WTC11 (cell line): ENCODE measurements at regions not wholly inside any gene's neighbourhood (a gene's known extent, or its start where the extent isn't known, plus 50 kb on each side); places are given as distances from the start of the nearest gene placed in this dataset.
A peak's percentile ranks its signal among the peaks of the same experiment; 100 is the strongest.

ENCODE experiments used
- ATAC-seq: fragments of 200-7000 bp; cut with Tn5 transposase; 2 replicates; pipeline ENCODE4 v1.10.0; 2021; ENCODE audit warnings: mild to moderate bottlenecking, moderate library complexity
- CTCF ChIA-PET: fragments of 300-600 bp; sonication (Branson Sonifier 250); formaldehyde crosslinking; loops from one replicate; lab custom pipeline; 2021; ENCODE audit warnings: antibody characterized with exemption; lab: Charles Lee
- POLR2A ChIA-PET: fragments of 350-600 bp; sonication (Branson Sonifier 250); formaldehyde crosslinking; loops from one replicate; lab custom pipeline; 2021; ENCODE audit warnings: antibody characterized with exemption; lab: Charles Lee
- DNase-seq: peaks from one replicate; pipeline ENCODE4 v3.0.0; 2021; ENCODE audit warnings: low spot score
- H3K27ac Mint-ChIP-seq: 2 replicates; pipeline ENCODE4 v1.8.0; 2021; ENCODE audit warnings: mixed read lengths
- H3K27me3 Mint-ChIP-seq: 2 replicates; pipeline ENCODE4 v1.8.0; 2021; ENCODE audit warnings: low read depth, mild to moderate bottlenecking, moderate library complexity, mixed read lengths
- H3K36me3 Mint-ChIP-seq: 2 replicates; pipeline ENCODE4 v1.8.0; 2021; ENCODE audit warnings: mixed read lengths
- H3K4me1 Mint-ChIP-seq: 2 replicates; pipeline ENCODE4 v1.8.0; 2022; ENCODE audit warnings: mixed read lengths
- H3K4me3 Mint-ChIP-seq: 2 replicates; pipeline ENCODE4 v1.8.0; 2021; ENCODE audit warnings: mild to moderate bottlenecking, moderate library complexity, mixed read lengths
- H3K9me3 Mint-ChIP-seq: 2 replicates; pipeline ENCODE4 v1.8.0; 2021; ENCODE audit warnings: mixed read lengths
- CBFB ChIP-seq: sonication (generic); formaldehyde crosslinking; IDR thresholded peaks from 2 replicates; pipeline ENCODE4 v1.8.1; 2022; ENCODE audit warnings: mild to moderate bottlenecking, low read depth, missing genetic modification reagents
- CTCF ChIP-seq: fragments of 200-600 bp; IDR thresholded peaks from 2 replicates; pipeline ENCODE4 v1.8.0; 2022; ENCODE audit warnings: antibody characterized with exemption
- ERG ChIP-seq: fragments of 250-450 bp; sonication (Bioruptor Pico); IDR thresholded peaks from 2 replicates; pipeline ENCODE4 v1.8.0; 2021; ENCODE audit warnings: mild to moderate bottlenecking
- ESRRA ChIP-seq: sonication (generic); formaldehyde crosslinking; IDR thresholded peaks from 2 replicates; pipeline ENCODE4 v1.8.1; 2022; ENCODE audit warnings: mild to moderate bottlenecking, missing genetic modification reagents, borderline replicate concordance
- FOXP4 ChIP-seq: sonication (generic); formaldehyde crosslinking; IDR thresholded peaks from 2 replicates; pipeline ENCODE4 v1.8.0; 2022; ENCODE audit warnings: mild to moderate bottlenecking, missing genetic modification reagents
- GABPB1 ChIP-seq: sonication (generic); formaldehyde crosslinking; IDR thresholded peaks from 2 replicates; pipeline ENCODE4 v1.8.1; 2023; ENCODE audit warnings: mild to moderate bottlenecking, missing genetic modification reagents
- MYBL2 ChIP-seq: sonication (generic); formaldehyde crosslinking; IDR thresholded peaks from 2 replicates; pipeline ENCODE4 v1.8.1; 2023; ENCODE audit warnings: mild to moderate bottlenecking, moderate library complexity, missing genetic modification reagents
- NFE2L1 ChIP-seq: sonication (generic); formaldehyde crosslinking; IDR thresholded peaks from 2 replicates; pipeline ENCODE4 v1.8.1; 2023; ENCODE audit warnings: missing genetic modification reagents
- NR1H2 ChIP-seq: sonication (generic); formaldehyde crosslinking; IDR thresholded peaks from 2 replicates; pipeline ENCODE4 v1.9.0; 2021; ENCODE audit warnings: mild to moderate bottlenecking, moderate library complexity, missing genetic modification reagents
- PREB ChIP-seq: sonication (generic); formaldehyde crosslinking; IDR thresholded peaks from 2 replicates; pipeline ENCODE4 v1.8.1; 2022; ENCODE audit warnings: mild to moderate bottlenecking, missing genetic modification reagents, moderate library complexity, borderline replicate concordance
- RORB ChIP-seq: fragments of 250-450 bp; sonication (Bioruptor Pico); IDR thresholded peaks from 2 replicates; pipeline ENCODE4 v1.9.0; 2021; ENCODE audit warnings: mild to moderate bottlenecking
- ZMAT4 ChIP-seq: fragments of 250-450 bp; sonication (Bioruptor Pico); IDR thresholded peaks from 2 replicates; pipeline ENCODE4 v1.9.0; 2021; ENCODE audit warnings: mild to moderate bottlenecking
- ZNF425 ChIP-seq: fragments of 250-450 bp; sonication (Bioruptor Pico); conservative IDR thresholded peaks from 2 replicates; pipeline ENCODE4 v1.9.0; 2021; ENCODE audit warnings: mild to moderate bottlenecking
- TF ChIP-seq, protein P1 (sequence below): fragments of 250-450 bp; sonication (Bioruptor Pico); IDR thresholded peaks from 2 replicates; pipeline ENCODE4 v1.9.0; 2021; ENCODE audit warnings: mild to moderate bottlenecking, borderline replicate concordance

GRCh38 chr4:156362581-156362980 is 408.9 kb upstream of the CTSO start:
- Mint-ChIP-seq H3K9me3 (peaks cover 14% of the 10 kb centered on the region), H3K4me1 (peaks cover 9% of the 10 kb centered on the region), H3K27ac (no peak overlapping the region), H3K27me3 (no peaks in the 10 kb centered on the region; the same call in 1 of the 2 replicates), H3K4me3 (no peak overlapping the region), H3K36me3 (peaks cover 13% of the 10 kb centered on the region)
- ChIA-PET CTCF (no interaction called here), POLR2A (no interaction called here)
- no peak for ATAC-seq
- DNase-seq = no peak
- TF ChIP-seq, protein P1, sequence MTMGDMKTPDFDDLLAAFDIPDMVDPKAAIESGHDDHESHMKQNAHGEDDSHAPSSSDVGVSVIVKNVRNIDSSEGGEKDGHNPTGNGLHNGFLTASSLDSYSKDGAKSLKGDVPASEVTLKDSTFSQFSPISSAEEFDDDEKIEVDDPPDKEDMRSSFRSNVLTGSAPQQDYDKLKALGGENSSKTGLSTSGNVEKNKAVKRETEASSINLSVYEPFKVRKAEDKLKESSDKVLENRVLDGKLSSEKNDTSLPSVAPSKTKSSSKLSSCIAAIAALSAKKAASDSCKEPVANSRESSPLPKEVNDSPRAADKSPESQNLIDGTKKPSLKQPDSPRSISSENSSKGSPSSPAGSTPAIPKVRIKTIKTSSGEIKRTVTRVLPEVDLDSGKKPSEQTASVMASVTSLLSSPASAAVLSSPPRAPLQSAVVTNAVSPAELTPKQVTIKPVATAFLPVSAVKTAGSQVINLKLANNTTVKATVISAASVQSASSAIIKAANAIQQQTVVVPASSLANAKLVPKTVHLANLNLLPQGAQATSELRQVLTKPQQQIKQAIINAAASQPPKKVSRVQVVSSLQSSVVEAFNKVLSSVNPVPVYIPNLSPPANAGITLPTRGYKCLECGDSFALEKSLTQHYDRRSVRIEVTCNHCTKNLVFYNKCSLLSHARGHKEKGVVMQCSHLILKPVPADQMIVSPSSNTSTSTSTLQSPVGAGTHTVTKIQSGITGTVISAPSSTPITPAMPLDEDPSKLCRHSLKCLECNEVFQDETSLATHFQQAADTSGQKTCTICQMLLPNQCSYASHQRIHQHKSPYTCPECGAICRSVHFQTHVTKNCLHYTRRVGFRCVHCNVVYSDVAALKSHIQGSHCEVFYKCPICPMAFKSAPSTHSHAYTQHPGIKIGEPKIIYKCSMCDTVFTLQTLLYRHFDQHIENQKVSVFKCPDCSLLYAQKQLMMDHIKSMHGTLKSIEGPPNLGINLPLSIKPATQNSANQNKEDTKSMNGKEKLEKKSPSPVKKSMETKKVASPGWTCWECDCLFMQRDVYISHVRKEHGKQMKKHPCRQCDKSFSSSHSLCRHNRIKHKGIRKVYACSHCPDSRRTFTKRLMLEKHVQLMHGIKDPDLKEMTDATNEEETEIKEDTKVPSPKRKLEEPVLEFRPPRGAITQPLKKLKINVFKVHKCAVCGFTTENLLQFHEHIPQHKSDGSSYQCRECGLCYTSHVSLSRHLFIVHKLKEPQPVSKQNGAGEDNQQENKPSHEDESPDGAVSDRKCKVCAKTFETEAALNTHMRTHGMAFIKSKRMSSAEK (CRISPR knock-in tag) = no peak
- TF ChIP-seq ESRRA (no peak), RORB (CRISPR knock-in tag) (no peak), ZMAT4 (CRISPR knock-in tag) (no peak)

DNA sequence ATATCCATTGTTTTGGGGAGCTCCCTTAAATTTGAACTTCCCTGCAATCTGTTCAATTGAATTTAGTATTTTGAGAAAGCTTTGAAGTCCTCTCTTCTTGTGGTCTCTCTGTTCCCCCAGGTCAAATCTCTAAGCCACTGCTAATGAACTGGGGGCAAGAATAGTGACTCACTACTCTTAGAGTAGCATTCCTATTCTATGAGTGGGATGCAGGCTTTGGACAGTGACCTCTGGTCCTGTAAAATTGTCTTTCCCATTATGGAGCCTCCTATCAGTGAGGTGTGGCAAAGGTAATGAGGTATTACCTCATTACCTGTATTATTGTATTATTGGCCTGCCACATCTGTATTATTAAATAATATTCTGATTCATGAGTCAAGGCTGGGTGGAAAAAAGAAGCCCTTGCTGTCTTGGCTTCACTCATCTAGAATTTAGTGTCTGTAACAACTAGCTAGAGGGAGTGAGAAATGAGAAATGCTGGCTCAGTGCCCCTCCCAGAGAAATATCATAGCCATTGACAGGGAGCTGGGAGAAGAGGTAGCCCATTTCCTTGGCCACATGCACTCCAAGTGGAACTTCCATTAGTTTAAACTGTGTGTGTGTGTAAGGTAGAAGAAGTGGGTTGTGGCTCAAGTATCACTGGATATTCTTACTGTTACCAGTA is 393.9 kb upstream of the CTSO start:
- CTCF ChIA-PET = interaction anchor here (1.2 kb wide), 1 partner anchor 30 kb away, joined by 3 read pairs; no protein-coding TSS in a partner anchor
- Mint-ChIP-seq H3K4me3 (no peak overlapping the region), H3K27me3 (no peaks in the 10 kb centered on the region)
- TF ChIP-seq NR1H2 (CRISPR knock-in tag) (no peak), CTCF (no peak), ERG (CRISPR knock-in tag) (no peak), GABPB1 (no peak), NFE2L1 (CRISPR knock-in tag) (no peak), MYBL2 (CRISPR knock-in tag) (no peak), PREB (CRISPR knock-in tag) (no peak), ZNF425 (CRISPR knock-in tag) (no peak), CBFB (CRISPR knock-in tag) (no peak), FOXP4 (CRISPR knock-in tag) (no peak)
- TF ChIP-seq, all 79 proteins: peak for 0
- ATAC-seq = peak; percentile 75
- POLR2A ChIA-PET = no interaction called here
- H3K4me1 Mint-ChIP-seq = peaks cover 46% of the 10 kb centered on the region
- no peak for DNase-seq
- peak overlapping the region; percentile 94 for H3K27ac Mint-ChIP-seq
- H3K9me3 Mint-ChIP-seq = no peaks in the 10 kb centered on the region
- H3K36me3 Mint-ChIP-seq = no peaks in the 10 kb centered on the region
